GM21529 (cell line): ENCODE measurements at regions not wholly inside any gene's neighbourhood (a gene's known extent, or its start where the extent isn't known, plus 50 kb on each side); places are given as distances from the start of the nearest gene placed in this dataset.
"Not testable (repeated sequence)": the region's sequence is repeated elsewhere in the genome, so short reads cannot be mapped to it uniquely, and the experiment has no call there.

ENCODE experiments used
- ATAC-seq: cut with Tn5 transposase; IDR thresholded peaks from one replicate; pipeline ENCODE4 v1.9.1; 2021; ENCODE audit not compliant: unreplicated experiment

GRCh38 chr9:117775591-117775990 lies 71.4 kb downstream of the TLR4 start:
- ATAC-seq, result no peak

- peak; percentile 62 for ATAC-seq
Observed at GRCh38 chr9:117777823-117778222, 73.6 kb downstream of the TLR4 start.

- ATAC-seq, result no peak
Observed at GRCh38 chr9:117779760-117780159, 75.6 kb downstream of the TLR4 start.

- ATAC-seq, result peak; percentile 69
Observed at GRCh38 chr9:117782931-117783788, 79.0 kb downstream of the TLR4 start.

GRCh38 chr9:117783828-117784227 lies 79.6 kb downstream of the TLR4 start:
- ATAC-seq, result peak; percentile 83

- ATAC-seq, result no peak
Observed at GRCh38 chr9:117784996-117785395, 80.8 kb downstream of the TLR4 start.

- ATAC-seq, result no peak
Observed at GRCh38 chr9:117787746-117788145, 83.5 kb downstream of the TLR4 start.

- no peak for ATAC-seq
Observed at GRCh38 chr9:117795271-117795670, 91.1 kb downstream of the TLR4 start.

- no peak for ATAC-seq
Observed at GRCh38 chr9:117796681-117797080, 92.5 kb downstream of the TLR4 start.

GRCh38 chr9:117800389-117800788 lies 96.2 kb downstream of the TLR4 start:
- no peak for ATAC-seq

- ATAC-seq, result no peak
Observed at GRCh38 chr9:117809751-117810150, 105.5 kb downstream of the TLR4 start.

GRCh38 chr9:117815315-117815714 lies 111.1 kb downstream of the TLR4 start:
- peak; percentile 67 for ATAC-seq

- ATAC-seq, result no peak
Observed at GRCh38 chr9:117815948-117816347, 111.7 kb downstream of the TLR4 start.

GRCh38 chr9:117821954-117822353 lies 117.8 kb downstream of the TLR4 start:
- no peak for ATAC-seq

- ATAC-seq, result no peak
Observed at GRCh38 chr9:117823576-117823975, 119.4 kb downstream of the TLR4 start.

- peak; percentile 99 for ATAC-seq
Observed at GRCh38 chr9:117825609-117826347, 121.6 kb downstream of the TLR4 start.

- no peak for ATAC-seq
Observed at GRCh38 chr9:117826837-117827236, 122.6 kb downstream of the TLR4 start.

- ATAC-seq, result no peak
Observed at GRCh38 chr9:117827456-117827855, 123.3 kb downstream of the TLR4 start.

- no peak for ATAC-seq
Observed at GRCh38 chr9:117828466-117828865, 124.3 kb downstream of the TLR4 start.

GRCh38 chr9:117835798-117836197 lies 131.6 kb downstream of the TLR4 start:
- ATAC-seq, result peak; percentile 91

GRCh38 chr9:117839862-117840261 lies 135.7 kb downstream of the TLR4 start:
- peak; percentile 49 for ATAC-seq

- not testable (repeated sequence) for ATAC-seq
Observed at GRCh38 chr9:117851836-117852461, 147.7 kb downstream of the TLR4 start.
